SK-N-SH treated with all-trans-retinoic acid at 6 μM for 48 hours (cell line): ENCODE measurements at regions not wholly inside any gene's neighbourhood (a gene's known extent, or its start where the extent isn't known, plus 50 kb on each side); places are given as distances from the start of the nearest gene placed in this dataset.

Source experiments
- ATAC-seq: fragments of 200-7000 bp; cut with Tn5 transposase; 3 replicates; pipeline ENCODE4 v1.9.1; 2020; ENCODE audit warnings: mild to moderate bottlenecking, moderate library complexity
- ARNTL ChIP-seq: fragments of 450-650 bp; formaldehyde crosslinking; IDR thresholded peaks from 2 replicates; pipeline ENCODE4 v1.5.0; 2020; ENCODE audit warnings: low read depth, mild to moderate bottlenecking, moderate library complexity, borderline replicate concordance
- BACH2 ChIP-seq: fragments of 250-450 bp; sonication (Bioruptor Pico); IDR thresholded peaks from 2 replicates; pipeline ENCODE4 v1.9.0; 2021; ENCODE audit warnings: mild to moderate bottlenecking, borderline replicate concordance
- CSDC2 ChIP-seq: fragments of 250-450 bp; sonication (Bioruptor Pico); IDR thresholded peaks from 2 replicates; pipeline ENCODE4 v1.5.0; 2020; ENCODE audit warnings: mild to moderate bottlenecking, moderate library complexity
- ESRRG ChIP-seq: fragments of 250-450 bp; sonication (Bioruptor Pico); IDR thresholded peaks from 2 replicates; pipeline ENCODE4 v1.6.1; 2021; ENCODE audit warnings: mild to moderate bottlenecking
- GLIS3 ChIP-seq: fragments of 250-450 bp; sonication (Bioruptor Pico); IDR thresholded peaks from 2 replicates; pipeline ENCODE4 v1.5.0; 2020; ENCODE audit warnings: mild to moderate bottlenecking, moderate library complexity
- ISL1 ChIP-seq: fragments of 250-450 bp; sonication (Bioruptor Pico); IDR thresholded peaks from 2 replicates; pipeline ENCODE4 v2.1.2; 2022; ENCODE audit warnings: mild to moderate bottlenecking, moderate library complexity
- OSR1 ChIP-seq: fragments of 250-450 bp; sonication (Bioruptor Pico); IDR thresholded peaks from 2 replicates; pipeline ENCODE4 v1.8.0; 2022; ENCODE audit warnings: moderate library complexity, mild to moderate bottlenecking, inconsistent platforms
- PPARA ChIP-seq: fragments of 250-450 bp; sonication (Bioruptor Pico); IDR thresholded peaks from 2 replicates; pipeline ENCODE4 v1.5.0; 2020; ENCODE audit warnings: mild to moderate bottlenecking, borderline replicate concordance
- SNAI2 ChIP-seq: fragments of 250-450 bp; sonication (Bioruptor Pico); IDR thresholded peaks from 2 replicates; pipeline ENCODE4 v1.5.0; 2020; ENCODE audit warnings: mild to moderate bottlenecking, moderate library complexity
- TCF4 ChIP-seq: fragments of 250-450 bp; sonication (Bioruptor Pico); IDR thresholded peaks from 2 replicates; pipeline ENCODE4 v1.8.0; 2021; ENCODE audit warnings: mild to moderate bottlenecking, moderate library complexity, borderline replicate concordance
- TOX ChIP-seq: fragments of 250-450 bp; sonication (Bioruptor Pico); IDR thresholded peaks from 2 replicates; pipeline ENCODE4 v1.8.0; 2021; ENCODE audit warnings: mild to moderate bottlenecking, moderate library complexity, borderline replicate concordance
- ZC3H10 ChIP-seq: fragments of 250-450 bp; sonication (Bioruptor Pico); IDR thresholded peaks from 2 replicates; pipeline ENCODE4 v1.5.1; 2021; ENCODE audit warnings: mild to moderate bottlenecking, moderate library complexity
- ZFP30 ChIP-seq: fragments of 450-650 bp; formaldehyde crosslinking; IDR thresholded peaks from 2 replicates; pipeline ENCODE4 v1.5.0; 2022; ENCODE audit warnings: mild to moderate bottlenecking, moderate library complexity
- ZNF565 ChIP-seq: fragments of 450-650 bp; formaldehyde crosslinking; conservative IDR thresholded peaks from 2 replicates; pipeline ENCODE4 v1.5.0; 2020; ENCODE audit warnings: low read depth, mild to moderate bottlenecking, moderate library complexity
- ZNF70 ChIP-seq: fragments of 450-650 bp; formaldehyde crosslinking; IDR thresholded peaks from 2 replicates; pipeline ENCODE4 v1.5.0; 2020; ENCODE audit warnings: mild to moderate bottlenecking, moderate library complexity
- TF ChIP-seq, protein P1 (sequence below): fragments of 250-450 bp; sonication (Bioruptor Pico); IDR thresholded peaks from 2 replicates; pipeline ENCODE4 v1.5.0; 2020; ENCODE audit warnings: mild to moderate bottlenecking, moderate library complexity
- TF ChIP-seq, protein P2 (sequence below): fragments of 250-450 bp; sonication (Bioruptor Pico); IDR thresholded peaks from 2 replicates; pipeline ENCODE4 v1.8.0; 2020; ENCODE audit warnings: mild to moderate bottlenecking, moderate library complexity, borderline replicate concordance
- TF ChIP-seq, protein P3 (sequence below): fragments of 250-450 bp; sonication (Bioruptor Pico); IDR thresholded peaks from 2 replicates; pipeline ENCODE4 v1.8.0; 2021; ENCODE audit warnings: low read depth, mild to moderate bottlenecking, moderate library complexity, borderline replicate concordance
- TF ChIP-seq, protein P4 (sequence below): fragments of 250-450 bp; sonication (Bioruptor Pico); IDR thresholded peaks from 2 replicates; pipeline ENCODE4 v1.5.1; 2020; ENCODE audit warnings: low read depth, mild to moderate bottlenecking, moderate library complexity

DNA sequence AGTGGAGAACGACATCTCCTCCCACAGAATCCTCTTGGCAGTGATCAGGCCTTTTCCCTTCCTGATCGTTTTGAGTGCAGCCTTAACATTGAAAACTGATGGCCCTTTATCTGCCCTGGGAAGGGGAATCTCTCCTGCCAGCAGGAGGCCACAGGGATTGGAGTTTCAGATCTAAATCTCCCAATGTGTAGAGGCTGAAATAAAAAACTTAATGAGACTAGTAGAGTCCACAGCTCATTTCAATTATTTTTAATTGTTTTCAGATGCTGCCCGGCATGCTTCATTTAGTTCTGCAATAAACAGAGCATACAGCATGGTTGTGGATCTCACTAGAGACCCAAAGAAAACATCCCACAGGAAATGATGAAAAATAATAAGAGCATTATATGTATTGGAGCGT lies 662.2 kb upstream of the HS3ST5 start:
- no peak for TF ChIP-seq ZNF565 (CRISPR knock-in tag)
- TF ChIP-seq, protein P1, sequence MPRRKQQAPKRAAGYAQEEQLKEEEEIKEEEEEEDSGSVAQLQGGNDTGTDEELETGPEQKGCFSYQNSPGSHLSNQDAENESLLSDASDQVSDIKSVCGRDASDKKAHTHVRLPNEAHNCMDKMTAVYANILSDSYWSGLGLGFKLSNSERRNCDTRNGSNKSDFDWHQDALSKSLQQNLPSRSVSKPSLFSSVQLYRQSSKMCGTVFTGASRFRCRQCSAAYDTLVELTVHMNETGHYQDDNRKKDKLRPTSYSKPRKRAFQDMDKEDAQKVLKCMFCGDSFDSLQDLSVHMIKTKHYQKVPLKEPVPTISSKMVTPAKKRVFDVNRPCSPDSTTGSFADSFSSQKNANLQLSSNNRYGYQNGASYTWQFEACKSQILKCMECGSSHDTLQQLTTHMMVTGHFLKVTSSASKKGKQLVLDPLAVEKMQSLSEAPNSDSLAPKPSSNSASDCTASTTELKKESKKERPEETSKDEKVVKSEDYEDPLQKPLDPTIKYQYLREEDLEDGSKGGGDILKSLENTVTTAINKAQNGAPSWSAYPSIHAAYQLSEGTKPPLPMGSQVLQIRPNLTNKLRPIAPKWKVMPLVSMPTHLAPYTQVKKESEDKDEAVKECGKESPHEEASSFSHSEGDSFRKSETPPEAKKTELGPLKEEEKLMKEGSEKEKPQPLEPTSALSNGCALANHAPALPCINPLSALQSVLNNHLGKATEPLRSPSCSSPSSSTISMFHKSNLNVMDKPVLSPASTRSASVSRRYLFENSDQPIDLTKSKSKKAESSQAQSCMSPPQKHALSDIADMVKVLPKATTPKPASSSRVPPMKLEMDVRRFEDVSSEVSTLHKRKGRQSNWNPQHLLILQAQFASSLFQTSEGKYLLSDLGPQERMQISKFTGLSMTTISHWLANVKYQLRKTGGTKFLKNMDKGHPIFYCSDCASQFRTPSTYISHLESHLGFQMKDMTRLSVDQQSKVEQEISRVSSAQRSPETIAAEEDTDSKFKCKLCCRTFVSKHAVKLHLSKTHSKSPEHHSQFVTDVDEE (CRISPR knock-in tag) = peak; percentile 70; the same call in 1 of the 2 replicates
- TF ChIP-seq, protein P2, sequence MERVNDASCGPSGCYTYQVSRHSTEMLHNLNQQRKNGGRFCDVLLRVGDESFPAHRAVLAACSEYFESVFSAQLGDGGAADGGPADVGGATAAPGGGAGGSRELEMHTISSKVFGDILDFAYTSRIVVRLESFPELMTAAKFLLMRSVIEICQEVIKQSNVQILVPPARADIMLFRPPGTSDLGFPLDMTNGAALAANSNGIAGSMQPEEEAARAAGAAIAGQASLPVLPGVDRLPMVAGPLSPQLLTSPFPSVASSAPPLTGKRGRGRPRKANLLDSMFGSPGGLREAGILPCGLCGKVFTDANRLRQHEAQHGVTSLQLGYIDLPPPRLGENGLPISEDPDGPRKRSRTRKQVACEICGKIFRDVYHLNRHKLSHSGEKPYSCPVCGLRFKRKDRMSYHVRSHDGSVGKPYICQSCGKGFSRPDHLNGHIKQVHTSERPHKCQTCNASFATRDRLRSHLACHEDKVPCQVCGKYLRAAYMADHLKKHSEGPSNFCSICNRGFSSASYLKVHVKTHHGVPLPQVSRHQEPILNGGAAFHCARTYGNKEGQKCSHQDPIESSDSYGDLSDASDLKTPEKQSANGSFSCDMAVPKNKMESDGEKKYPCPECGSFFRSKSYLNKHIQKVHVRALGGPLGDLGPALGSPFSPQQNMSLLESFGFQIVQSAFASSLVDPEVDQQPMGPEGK (CRISPR knock-in tag) = no peak
- no peak for TF ChIP-seq CSDC2 (CRISPR knock-in tag)
- TF ChIP-seq ARNTL = no peak
- no peak for TF ChIP-seq TOX (CRISPR knock-in tag)
- TF ChIP-seq, protein P3, sequence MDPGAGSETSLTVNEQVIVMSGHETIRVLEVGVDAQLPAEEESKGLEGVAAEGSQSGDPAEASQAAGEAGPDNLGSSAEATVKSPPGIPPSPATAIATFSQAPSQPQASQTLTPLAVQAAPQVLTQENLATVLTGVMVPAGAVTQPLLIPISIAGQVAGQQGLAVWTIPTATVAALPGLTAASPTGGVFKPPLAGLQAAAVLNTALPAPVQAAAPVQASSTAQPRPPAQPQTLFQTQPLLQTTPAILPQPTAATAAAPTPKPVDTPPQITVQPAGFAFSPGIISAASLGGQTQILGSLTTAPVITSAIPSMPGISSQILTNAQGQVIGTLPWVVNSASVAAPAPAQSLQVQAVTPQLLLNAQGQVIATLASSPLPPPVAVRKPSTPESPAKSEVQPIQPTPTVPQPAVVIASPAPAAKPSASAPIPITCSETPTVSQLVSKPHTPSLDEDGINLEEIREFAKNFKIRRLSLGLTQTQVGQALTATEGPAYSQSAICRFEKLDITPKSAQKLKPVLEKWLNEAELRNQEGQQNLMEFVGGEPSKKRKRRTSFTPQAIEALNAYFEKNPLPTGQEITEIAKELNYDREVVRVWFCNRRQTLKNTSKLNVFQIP (CRISPR knock-in tag) = no peak
- TF ChIP-seq ZNF70 (CRISPR knock-in tag) = no peak
- TF ChIP-seq SNAI2 (CRISPR knock-in tag) = no peak
- TF ChIP-seq GLIS3 = no peak
- TF ChIP-seq OSR1 (CRISPR knock-in tag) = no peak
- peak; percentile 92 for TF ChIP-seq TCF4 (CRISPR knock-in tag)
- TF ChIP-seq ESRRG (CRISPR knock-in tag) = no peak
- no peak for TF ChIP-seq ZC3H10 (CRISPR knock-in tag)
- TF ChIP-seq ZFP30 (CRISPR knock-in tag) = no peak
- TF ChIP-seq, protein P4, sequence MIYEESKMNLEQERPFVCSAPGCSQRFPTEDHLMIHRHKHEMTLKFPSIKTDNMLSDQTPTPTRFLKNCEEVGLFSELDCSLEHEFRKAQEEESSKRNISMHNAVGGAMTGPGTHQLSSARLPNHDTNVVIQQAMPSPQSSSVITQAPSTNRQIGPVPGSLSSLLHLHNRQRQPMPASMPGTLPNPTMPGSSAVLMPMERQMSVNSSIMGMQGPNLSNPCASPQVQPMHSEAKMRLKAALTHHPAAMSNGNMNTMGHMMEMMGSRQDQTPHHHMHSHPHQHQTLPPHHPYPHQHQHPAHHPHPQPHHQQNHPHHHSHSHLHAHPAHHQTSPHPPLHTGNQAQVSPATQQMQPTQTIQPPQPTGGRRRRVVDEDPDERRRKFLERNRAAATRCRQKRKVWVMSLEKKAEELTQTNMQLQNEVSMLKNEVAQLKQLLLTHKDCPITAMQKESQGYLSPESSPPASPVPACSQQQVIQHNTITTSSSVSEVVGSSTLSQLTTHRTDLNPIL (CRISPR knock-in tag) = no peak
- no peak for ATAC-seq

DNA sequence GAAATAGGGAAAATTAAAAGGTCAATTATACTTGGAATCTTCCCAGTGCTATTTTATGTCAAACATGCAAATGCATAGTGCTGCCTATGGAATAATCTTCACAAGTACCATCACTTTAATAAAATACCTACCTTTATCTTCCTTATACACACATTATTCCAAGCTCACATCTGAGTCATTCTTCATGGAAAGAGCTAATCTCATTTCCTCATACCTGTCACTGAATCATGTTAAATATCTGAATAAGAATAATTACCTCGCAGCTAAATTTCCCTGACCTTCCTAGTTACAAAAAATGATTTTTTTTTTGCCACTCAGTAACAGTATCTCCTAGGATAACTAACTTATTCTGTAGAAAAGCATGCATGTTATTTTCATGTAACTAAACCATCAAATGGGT lies 661.4 kb upstream of the HS3ST5 start:
- no peak for ATAC-seq
- TF ChIP-seq OSR1 (CRISPR knock-in tag) (no peak), ISL1 (CRISPR knock-in tag) (peak; percentile 66), PPARA (CRISPR knock-in tag) (no peak), SNAI2 (CRISPR knock-in tag) (no peak), ESRRG (CRISPR knock-in tag) (no peak)

DNA sequence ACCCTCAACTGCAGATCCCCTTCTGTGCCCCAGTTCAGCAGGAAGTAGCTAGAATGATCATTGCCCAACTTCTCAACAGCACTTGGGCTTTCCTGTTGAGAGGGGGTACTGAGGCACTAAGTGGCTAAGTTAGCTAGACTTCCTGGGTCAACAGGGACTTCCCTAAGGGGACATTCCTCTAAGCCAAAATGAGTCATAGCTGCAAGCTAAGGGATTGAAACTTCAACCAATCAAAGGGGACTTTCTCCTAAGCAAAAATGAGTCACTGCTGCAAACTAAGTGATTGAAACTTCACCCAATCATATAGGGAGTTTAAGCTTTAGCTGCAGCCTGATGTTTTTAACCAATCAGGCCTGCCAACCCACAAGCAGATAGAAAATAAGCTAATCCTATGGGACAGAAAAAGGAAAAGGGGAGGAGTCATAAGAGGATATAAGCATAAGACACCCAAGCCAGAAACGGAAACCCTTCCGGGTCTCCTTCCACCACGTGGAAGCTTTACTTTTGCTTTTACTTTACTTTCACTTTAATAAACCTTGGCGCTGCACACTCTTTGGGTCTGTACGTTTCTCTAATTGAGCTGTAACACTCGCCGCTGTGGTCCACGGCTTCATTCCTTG lies 659.0 kb upstream of the HS3ST5 start:
- TF ChIP-seq PPARA (CRISPR knock-in tag) = no peak
- no peak for TF ChIP-seq ESRRG (CRISPR knock-in tag)
- TF ChIP-seq ZC3H10 (CRISPR knock-in tag) = no peak
- TF ChIP-seq ZFP30 (CRISPR knock-in tag) = no peak
- no peak for TF ChIP-seq ARNTL
- TF ChIP-seq, protein P3 (CRISPR knock-in tag) = no peak
- no peak for ATAC-seq

DNA sequence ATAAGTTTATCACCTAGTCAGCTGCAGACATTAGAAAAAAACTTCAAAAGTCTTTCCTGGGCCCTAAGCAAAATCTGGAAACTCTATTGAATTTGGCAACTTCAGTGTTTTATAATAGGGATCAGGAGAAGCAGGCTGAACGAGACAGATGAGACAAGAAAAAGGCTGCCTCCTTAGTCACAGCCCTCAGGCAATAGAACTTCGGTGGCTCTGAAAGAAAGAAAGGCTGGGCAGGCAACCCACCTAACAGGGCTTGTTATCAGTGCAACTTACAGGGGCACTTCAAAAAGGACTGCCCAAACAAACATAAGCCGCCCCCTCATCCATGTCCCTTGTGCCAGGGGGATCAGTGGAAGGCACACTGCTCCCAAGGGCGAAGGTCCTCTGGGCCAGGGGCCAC lies 657.9 kb upstream of the HS3ST5 start:
- TF ChIP-seq BACH2 (CRISPR knock-in tag) = no peak
- no peak for ATAC-seq
